ENCODE measurements at regions not wholly inside any gene's neighbourhood (a gene's known extent, or its start where the extent isn't known, plus 50 kb on each side); places are given as distances from the start of the nearest gene placed in this dataset.

DNA sequence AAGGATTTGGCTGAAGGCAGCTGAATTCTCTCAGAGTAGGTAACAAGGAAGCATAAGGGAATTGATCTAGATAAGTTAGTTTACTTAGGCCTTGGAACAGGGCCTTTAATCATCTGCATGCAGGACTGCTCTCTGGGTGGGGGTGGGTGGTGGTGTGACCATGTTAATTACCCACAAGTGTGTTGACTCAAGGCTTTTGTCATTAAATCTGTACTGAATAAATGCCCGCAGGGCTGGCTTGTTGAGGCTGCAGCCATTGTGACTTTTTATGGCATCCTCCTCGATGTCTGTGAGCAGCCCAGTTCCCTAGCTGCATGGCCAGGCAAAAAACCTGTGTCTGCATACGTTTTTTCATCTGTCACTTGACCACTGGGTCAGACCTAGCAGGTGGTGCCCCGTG lies 63.5 kb upstream of the ASCC3 start:
- no peak for DNase-seq (ENCODE audit: low read depth in 4 of 4, low spot score in 3 of 4)

DNA sequence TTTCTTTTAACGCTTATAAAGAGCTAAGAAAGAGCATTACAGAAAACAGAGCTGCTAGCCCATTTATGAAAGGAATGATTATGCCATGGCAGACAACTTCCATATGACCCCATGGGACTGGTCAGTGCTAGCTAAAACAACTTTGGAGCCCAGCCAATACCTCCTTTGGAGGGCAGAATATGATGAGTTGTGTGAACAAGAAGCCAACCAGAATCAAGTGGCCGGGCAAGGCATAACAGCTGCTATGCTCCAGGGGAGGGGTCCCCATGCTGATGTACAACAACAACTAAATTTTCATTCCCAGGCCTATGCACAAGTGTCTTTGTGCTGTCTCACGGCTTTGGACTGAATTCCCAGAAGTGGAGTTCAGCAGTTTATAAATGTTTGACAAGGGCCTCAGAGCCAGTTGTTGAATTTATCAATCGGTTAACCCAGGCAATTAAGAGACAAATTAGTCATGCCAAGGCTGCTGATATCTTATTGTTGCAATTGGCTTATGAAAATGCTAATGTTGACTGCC lies 65.0 kb upstream of the ASCC3 start:
- no peak for DNase-seq (ENCODE audit: low read depth in 4 of 4, low spot score in 3 of 4)

DNA sequence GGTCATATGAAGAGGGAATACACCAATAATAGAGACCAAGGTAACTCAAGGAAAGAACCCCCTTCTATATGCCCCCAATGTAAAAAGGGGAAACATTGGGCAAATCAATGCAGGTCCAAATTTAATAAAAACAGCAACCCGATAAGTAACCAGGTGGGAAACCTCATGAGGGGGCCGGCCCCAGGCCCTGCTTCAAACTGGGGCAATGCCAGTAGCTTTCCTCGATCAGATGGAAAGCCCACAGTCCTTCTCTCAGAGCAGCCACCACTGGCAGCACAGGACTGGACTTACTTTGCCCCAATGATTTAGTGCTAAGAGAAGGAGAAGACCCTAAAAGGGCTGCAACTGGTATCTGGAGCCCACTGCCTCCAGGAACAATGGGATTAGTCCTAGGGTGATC lies 65.6 kb upstream of the ASCC3 start:
- no peak for DNase-seq (ENCODE audit: low read depth in 4 of 4, low spot score in 3 of 4)

DNA sequence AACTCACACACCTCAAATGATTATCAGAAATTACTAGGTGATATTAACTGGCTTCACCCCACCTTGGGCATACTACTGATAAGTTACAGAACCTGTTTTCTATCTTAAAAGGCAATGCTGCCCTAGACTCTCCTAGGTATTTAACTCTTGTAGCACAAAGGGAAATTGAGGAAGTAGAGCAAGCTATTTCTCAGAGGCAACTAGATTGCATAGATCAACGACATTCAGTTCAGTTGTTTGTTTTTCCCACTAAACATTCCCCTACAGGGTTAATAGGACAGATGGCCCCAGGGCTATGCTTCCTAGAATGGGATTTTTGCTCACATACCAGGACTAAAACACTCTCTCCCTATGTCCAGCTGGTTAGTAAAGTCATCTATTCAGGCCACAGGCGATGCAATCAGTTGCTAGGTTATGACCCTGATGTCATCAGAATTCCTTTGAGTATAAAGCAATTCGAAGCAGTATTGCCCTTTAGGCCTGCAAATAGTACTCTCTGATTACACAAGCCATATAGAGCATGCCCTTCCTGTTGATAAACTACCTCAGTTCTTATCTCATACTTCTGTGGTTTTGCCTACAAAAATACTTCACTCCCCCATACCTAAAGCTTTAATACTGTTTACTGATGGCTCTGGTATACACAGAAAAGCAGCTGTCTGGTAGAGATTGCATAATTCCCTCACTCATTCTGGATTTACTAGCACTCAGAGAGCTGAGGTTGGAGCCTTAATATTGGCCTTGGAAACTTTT lies 67.4 kb upstream of the ASCC3 start:
- no peak for DNase-seq (ENCODE audit: low read depth in 4 of 4, low spot score in 3 of 4)

DNA sequence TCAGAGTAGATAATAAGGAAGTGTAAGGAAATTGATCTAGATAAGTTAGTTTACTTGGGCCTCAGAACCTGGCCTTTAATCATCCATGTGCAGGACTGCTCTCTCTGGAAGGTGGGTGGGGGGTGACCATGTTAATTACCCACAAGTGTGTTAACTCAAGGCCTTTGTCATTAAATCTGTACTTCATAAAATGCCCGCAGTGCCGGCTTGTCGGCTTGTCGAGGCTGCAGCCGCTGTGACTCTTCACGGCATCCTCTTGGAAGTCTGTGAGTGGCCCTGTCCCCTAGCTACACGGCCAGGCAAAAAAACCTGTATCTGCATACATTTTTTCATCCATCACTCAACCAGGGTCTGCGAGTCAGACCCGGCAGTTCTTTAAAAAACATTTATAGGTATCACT lies 70.9 kb upstream of the ASCC3 start:
- no peak for DNase-seq (ENCODE audit: low read depth in 4 of 4, low spot score in 3 of 4)

DNA sequence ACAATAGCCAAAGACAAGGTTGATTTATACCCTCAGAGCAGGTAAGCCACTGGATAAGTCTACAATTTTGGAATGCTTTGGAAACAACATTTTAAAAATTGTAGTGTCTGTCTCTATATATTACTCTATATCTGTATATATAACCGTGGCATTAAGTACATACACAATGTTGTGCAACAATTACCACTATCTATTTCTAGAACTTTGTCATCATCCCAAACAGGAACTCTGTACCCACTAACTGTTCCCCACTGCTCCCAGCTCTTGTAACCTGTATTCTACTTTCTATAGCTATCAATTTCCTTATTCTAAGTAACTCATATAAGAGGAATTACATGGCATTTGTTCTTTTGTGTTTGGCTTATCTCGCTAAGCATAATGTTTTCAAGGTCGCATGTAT lies 78.2 kb upstream of the ASCC3 start:
- DNase-seq (ENCODE audit: low read depth in 4 of 4, low spot score in 3 of 4), result no peak

DNA sequence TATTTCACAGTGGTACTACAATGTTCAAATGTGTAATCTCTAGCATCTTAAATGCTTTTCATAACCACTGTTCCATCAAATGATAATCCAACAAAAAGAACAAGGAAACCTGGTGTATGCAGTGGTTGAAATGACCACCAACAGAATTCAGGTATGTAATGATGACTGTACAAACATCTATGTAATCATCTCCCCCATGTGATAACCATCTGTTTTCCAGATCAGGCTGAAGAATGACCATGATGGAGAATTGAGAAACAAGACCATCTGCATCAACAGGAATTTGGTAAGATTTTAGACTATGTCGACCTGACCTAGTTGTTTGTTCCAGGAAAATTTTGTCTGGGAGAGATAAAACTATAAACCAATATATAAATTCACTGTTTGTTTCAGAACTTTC lies 81.3 kb upstream of the ASCC3 start:
- DNase-seq (ENCODE audit: low read depth in 4 of 4, low spot score in 3 of 4), result no peak

DNA sequence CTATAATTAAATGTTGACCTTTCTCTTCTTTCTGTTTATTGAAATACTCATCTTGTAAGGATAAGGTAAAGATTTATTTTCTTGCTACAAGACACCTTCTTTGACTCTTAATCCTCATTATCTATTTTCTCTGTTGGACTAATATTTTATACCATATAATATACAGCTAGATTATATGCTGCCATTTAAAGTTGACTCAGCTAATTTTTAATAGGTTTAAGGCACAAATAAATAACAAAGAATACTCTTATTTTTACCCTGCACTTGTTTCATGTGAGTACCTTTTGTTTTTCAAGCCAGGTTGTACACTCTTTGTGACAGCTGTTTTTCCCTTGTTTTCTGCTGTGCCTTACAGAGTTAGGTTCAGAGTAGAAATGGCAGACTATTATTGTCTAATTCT lies 83.9 kb upstream of the ASCC3 start:
- DNase-seq (ENCODE audit: low read depth in 4 of 4, low spot score in 3 of 4), result no peak

DNA sequence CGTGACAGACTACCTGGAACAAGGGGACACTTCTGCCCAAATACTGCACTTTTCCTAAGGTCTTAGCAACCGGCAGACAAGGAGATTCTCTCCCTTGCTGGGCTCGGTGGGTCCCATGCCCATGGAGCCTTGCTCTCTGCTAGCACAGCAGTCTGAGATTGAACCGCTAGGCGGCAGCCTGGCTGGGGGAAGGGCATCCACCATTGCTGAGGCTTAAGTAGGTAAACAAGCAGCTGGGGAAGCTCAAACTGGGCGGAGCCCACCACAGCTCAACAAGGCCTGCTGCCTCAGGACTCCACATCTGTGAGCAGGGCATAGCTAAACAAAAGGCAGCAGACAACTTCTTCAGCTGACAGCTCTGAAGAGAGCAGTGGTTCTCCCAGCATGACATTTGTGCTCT lies 87.8 kb upstream of the ASCC3 start:
- DNase-seq (ENCODE audit: low read depth in 4 of 4, low spot score in 3 of 4), result no peak

DNA sequence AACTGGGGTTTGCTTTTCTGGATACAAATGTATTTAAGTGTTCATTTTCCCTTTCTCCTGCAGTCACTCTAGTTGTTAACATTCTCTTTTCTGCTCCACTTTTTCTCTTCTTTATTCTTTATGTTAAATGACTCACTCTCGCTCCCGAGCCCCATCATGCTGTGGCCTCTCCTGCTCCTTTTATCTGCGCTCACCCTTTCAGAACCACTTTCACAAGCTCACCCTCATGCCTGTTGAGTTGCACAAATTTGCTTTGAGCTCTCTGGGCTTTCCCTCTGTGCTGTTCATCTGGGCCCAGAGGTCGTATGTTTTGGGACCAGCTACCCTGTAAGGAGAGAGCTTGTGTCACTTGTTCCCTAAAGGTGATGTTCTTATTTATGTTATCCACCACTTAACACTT lies 98.1 kb upstream of the ASCC3 start:
- DNase-seq (ENCODE audit: low read depth in 4 of 4, low spot score in 3 of 4), result no peak

DNA sequence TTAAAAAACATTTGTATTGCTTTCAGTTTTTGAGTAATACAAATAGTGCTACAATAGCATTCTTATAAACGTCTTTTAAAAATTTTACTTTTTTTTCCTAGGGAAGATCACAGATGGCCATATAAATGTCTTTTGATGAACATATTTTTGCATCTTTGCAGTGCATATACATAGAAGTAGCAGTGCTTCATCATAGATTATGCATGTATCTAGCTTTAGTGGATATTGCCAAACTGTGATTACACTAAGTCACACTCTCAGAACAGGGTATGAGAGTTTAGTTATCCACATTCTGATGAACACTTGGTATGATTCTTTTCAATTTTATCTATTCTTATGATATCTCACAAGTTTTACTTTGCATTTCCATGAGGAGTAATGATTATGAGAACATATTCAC lies 99.8 kb upstream of the ASCC3 start:
- no peak for DNase-seq (ENCODE audit: low read depth in 4 of 4, low spot score in 3 of 4)

DNA sequence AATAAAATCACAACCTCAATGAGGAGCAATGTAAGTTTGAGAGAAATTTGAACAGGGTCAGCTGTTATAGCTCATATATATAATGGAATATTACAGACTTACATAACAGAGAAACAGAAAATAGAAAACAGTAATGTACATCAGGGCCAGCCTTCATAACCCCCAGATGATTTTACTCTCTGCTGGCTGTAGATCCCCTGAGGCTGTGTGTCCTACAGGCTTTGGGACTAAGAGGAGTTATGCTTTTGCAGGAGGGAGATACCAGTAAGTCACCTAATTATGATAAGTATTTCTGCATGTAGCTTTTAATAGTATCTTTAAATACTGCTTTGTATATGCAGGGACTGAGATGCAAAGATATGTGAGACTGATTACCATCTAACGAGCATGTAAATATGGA lies 105.8 kb upstream of the ASCC3 start:
- DNase-seq (ENCODE audit: low read depth in 4 of 4, low spot score in 3 of 4), result no peak

DNA sequence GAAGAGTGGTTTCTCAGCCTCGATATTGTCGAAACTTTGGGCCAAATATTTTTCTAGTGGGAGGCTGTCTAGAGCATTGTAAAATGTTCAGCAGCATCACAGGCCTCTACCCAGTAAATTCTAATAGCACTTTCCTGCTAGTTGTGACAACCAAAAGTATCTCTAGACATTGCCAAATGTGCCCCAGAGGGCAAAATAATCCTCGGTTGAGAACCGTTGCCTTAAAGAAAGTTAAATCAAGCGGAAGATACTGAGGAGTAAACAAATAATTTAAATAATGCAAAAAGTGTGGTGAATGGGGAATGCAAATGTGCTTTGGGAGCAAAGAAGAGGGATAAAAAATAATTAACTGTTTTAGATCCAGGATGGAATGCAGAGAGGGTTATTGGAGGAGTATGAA lies 106.4 kb upstream of the ASCC3 start:
- no peak for DNase-seq (ENCODE audit: low read depth in 4 of 4, low spot score in 3 of 4)

DNA sequence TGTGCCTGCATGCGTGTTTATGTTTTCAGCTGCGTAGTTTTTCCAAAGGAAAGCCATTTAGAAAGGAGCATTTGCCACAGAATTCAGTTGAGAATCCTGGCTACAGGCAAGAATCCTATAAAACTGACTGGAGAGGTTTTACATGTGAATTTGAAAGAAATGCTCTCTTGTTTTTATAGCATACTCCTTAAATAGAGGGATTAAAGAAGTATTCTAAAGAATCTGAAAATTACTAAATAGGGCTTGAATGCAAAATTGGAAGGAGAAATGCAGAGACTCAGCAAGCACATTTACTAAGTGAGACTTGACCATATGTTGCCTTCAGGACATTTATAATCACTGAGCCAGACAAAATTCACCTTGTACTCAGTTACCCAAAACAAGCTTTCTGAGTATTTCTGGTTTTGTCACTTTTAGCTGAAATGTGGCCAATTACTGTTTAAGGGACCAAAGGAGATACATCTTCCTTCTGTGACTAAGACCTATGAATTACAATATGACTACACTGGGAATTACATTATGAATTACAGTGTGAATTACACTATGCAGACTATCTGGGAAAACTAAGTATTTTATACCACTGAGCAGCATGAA lies 107.4 kb upstream of the ASCC3 start:
- DNase-seq (ENCODE audit: low read depth in 4 of 4, low spot score in 3 of 4), result no peak

DNA sequence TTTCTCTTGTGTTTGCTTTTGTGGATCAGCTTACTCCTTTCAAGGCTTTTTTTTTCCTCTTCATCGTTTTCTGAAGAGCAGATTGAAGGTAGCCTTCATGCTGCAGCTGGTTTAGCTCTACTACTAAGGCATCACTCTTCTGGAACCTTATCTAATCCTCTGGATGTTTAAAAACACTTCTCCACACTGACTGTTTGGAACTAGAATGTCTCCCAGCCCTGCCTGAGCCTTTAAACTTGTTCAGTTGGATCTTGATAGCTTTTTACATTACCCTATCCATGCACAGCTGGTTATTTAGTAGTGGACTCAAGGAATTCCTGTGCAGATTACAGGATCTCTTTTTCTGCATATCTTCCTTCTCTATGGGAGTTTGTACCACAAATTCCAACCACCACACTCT lies 108.9 kb upstream of the ASCC3 start:
- DNase-seq (ENCODE audit: low read depth in 4 of 4, low spot score in 3 of 4), result no peak

DNA sequence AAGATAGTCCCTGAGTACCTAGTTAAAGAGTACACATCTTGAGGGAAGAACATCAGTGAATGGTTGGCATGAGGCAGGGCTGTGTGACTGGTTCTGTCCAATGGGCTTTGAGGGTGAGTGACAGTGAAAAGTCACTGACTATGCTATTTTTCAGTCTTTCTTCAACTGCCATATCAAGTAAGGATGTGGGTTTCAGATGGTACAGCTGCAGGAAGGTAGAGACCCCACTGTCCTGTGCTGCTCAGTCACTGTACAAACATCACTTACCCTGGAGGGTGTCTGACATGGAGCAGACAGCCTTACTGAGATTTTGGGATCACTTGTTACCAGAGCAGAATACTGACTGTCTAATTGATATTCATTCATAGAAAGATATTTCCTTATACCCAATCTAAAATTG lies 115.3 kb upstream of the ASCC3 start:
- DNase-seq (ENCODE audit: low read depth in 4 of 4, low spot score in 3 of 4), result no peak

DNA sequence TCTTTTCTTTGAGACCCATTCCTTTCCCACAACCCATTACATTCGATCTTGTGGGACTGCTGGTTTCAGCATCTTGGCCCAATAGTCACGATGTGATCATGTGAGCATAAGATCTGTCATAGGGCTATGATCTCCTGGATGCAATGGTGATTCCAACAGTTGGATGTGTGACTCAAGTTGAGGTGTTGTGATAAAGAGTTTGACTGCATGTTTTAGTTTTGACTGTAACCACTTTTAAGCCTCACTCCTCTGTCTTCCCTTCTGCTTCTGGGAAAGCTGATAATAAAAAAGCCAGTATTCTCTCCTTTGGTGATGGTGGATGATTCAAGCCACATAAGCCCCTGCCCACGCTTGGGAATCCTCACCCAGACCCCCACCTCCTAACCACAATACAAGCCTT lies 117.0 kb upstream of the ASCC3 start:
- DNase-seq (ENCODE audit: low read depth in 4 of 4, low spot score in 3 of 4), result no peak

DNA sequence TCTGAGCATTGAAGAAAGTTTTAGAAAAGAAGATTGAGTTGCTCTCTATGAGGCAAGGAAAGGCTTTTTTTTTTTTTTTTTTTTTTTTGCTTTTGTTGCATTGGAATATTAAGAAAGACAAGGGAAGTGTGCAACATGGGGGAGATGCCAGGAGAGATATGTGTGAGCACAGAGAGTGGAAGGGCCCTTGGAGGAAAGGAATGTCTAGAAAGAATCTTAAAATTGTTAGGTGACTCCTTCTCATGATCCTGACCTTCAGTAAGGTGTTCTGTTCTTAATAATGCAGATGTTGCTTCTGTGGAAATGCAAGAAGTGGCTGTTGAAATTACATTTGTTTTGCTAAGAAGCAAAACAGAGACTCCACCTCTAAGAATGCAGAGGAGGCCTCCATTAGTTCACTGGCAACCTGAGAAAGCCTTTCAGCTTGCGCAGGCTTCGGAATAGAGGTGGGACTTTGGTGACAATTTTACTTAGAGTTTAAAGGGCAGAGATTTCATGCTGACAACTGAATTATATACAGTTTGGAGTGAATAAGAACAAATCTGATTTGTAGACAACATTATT lies 118.0 kb upstream of the ASCC3 start:
- DNase-seq (ENCODE audit: low read depth in 4 of 4, low spot score in 3 of 4), result no peak

DNA sequence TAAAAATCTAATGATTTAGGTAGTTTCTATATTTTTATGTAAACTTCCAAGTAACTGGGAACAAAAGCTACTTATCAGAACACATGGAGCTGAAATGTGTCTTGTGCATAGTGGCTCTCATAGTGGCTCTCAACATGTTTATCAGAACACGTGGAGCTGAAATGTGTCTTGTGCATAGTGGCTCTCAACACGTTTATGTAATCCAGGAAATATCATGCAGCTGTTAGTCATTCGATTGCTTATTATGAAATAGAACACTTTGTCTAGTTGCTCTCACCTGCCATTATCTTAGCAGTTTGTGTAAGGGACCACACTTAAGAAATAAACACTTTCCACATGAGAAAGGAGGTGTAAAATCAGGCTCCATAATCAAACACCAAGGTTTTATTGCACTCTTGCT lies 119.2 kb upstream of the ASCC3 start:
- no peak for DNase-seq (ENCODE audit: low read depth in 4 of 4, low spot score in 3 of 4)

DNA sequence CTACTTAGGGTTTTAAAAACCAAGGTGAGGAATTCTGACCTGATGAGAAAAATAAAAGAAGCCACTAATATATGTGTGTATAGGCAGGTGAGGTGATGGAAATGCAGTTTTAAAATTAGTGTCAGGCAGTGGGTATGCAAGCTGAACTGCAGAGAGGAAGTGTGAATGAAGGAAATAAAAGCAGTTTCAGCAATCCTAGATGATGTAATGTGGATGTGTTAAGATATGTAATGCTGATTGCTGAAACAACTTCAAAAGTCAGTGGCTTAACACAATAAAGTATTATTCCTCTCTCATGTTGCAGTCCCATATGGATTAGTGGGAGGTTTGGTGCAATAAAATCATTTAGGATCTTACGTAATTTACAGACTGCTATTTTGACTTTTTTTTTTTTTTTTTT lies 119.9 kb upstream of the ASCC3 start:
- DNase-seq (ENCODE audit: low read depth in 4 of 4, low spot score in 3 of 4), result no peak

DNA sequence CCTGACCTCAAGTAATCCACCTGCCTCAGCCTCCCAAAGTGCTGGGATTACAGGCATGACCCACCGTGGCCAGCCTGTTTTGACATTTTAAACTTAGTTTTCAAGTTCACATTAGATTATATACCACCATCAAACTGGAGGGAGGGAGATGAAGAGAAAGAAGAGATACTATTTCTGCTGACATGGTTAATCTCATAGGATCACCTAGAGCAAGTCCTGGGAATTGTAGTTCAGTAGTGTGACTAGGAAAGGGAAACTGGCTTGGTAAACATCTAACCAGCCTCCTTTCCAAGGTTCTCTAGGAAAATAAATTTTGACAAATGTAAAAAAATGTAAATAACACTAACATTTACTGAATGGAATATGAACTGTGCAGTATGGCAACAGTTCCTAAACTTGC lies 120.5 kb upstream of the ASCC3 start:
- no peak for DNase-seq (ENCODE audit: low read depth in 4 of 4, low spot score in 3 of 4)

DNA sequence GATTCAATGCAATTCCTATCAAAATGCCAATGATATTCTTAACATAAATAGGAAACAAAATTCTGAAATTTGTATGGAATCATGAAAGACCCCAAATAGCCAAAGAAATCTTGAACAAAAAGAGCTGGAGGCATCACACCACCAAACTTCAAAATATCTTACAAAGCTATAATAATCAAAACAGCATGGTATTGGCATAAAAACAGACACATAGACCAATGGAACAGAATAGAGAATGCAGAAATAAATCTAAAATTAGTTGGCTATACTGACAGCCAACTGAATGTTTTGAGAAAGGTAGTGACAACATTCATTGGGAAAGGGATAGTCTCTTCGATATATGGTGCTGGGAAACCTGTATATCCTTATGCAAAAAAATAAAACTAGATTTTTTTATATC lies 121.9 kb upstream of the ASCC3 start:
- DNase-seq (ENCODE audit: low read depth in 4 of 4, low spot score in 3 of 4), result no peak

Data from left renal pelvis (tissue), 4 donors.